DMS 273 (cell line): ENCODE measurements at regions not wholly inside any gene's neighbourhood (a gene's known extent, or its start where the extent isn't known, plus 50 kb on each side); places are given as distances from the start of the nearest gene placed in this dataset.

Source experiments
- DNase-seq: peaks from one replicate; lab custom pipeline; 2025; ENCODE audit not compliant: unreplicated experiment; lab: John Stamatoyannopoulos, UW

DNA sequence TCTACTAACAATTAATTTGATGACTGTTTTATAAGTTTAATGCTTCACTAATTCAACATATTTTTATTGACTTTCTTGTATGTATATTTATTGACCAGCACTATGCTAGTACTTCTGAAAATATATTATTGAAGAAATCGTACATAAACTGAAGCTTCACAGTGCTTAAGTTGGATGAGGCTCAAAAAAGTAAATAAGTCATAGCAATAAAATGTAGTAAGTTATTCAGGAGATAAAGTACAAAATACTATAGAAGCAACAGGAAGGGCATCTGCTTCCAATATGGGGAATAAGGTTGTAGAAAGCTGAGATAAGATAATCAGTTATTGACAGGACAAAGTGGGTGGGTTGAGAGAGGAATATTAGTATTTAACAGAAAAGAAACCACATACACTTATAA is 944.9 kb upstream of the MIR17HG start:
- no peak for DNase-seq

DNA sequence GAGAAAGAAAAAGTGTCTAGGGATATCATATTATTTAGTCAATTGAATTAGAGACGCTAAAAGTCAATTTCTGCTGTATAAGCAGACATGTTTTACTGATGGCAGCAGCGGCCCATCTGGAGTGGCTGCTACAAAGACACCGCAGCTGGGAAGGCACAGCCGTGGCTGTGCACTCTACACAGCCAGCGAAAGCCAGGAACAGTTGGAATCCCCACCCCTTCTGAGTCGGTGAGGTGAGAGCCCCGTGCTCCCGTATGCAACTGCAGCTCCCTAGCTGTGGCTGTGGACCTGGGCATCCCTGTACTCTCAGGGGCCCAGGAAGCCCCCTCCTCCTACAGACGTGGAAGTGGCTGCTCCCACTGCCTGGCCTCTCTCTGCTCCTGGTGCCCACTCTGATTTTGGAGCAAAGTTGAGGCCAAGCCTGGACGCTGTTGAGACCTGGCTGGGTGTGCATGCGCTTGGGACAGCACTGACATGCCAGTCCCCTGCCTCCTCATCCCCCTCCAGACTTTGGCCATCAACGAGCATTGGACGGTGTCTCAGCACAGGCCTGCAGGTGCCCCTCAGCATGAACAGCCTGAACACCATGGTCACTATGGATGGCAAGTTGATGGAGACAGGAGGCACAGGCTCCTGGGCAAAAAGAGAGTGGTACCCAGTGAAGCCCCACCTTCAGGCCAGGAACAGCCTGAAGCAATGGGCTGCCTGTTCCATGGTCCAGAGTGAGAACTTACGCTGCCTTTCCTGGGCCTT is 944.0 kb upstream of the MIR17HG start:
- no peak for DNase-seq

DNA sequence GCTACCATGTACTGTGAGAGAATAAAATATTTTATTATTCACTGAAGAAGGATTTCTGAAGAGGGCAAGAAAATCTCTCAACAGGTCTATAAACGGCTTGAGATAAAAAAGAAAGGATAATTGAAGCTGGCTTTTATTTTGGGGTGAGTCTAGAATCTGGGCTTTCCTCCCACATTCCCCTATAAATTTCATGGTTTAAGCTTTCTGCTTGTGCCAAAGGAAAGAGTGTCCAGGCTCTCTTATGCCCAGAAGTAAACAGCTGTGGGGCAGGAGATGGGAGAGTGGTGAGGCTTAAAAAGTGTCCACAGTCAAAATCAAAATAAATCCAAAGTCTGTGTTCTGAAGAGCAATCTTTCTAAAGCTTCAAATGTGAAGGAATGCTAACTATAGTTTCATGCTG is 942.2 kb upstream of the MIR17HG start:
- no peak for DNase-seq

DNA sequence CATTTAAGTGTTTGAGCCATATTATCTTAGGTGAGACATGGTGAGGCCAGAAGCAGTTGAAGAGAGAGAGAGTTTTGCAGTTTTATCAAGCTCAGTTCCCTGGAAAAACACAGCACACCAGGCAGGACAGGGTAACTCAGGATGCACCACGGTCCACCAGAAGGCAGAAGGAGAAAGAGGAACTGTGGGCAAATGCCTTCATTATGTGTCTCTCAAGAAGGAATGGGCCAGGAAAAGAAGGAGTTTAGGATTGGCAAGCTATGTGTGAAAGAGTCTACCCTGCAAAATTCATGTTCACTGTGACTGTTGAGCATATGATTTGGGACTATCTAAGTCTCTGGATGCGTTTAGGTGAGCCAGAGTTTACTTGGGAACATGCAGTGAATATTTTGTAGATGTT is 934.5 kb upstream of the MIR17HG start:
- DNase-seq = no peak

DNA sequence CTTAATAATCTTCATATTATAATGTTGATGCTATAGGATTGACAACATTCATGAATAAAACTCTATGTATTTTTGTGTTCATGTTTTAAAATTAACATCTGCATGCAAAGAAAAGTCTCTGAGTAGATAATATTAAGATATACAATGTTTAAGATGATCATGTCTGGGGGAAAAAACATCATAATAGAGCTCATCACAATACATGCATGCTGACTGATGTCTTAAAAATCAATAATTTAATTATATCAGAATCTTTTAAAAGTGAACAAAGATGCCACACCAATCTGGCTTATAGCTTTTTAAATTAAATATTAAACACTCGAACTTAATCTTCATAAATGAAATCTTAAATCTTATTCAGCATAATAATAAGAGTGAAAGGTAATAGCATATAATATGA is 933.9 kb upstream of the MIR17HG start:
- no peak for DNase-seq

DNA sequence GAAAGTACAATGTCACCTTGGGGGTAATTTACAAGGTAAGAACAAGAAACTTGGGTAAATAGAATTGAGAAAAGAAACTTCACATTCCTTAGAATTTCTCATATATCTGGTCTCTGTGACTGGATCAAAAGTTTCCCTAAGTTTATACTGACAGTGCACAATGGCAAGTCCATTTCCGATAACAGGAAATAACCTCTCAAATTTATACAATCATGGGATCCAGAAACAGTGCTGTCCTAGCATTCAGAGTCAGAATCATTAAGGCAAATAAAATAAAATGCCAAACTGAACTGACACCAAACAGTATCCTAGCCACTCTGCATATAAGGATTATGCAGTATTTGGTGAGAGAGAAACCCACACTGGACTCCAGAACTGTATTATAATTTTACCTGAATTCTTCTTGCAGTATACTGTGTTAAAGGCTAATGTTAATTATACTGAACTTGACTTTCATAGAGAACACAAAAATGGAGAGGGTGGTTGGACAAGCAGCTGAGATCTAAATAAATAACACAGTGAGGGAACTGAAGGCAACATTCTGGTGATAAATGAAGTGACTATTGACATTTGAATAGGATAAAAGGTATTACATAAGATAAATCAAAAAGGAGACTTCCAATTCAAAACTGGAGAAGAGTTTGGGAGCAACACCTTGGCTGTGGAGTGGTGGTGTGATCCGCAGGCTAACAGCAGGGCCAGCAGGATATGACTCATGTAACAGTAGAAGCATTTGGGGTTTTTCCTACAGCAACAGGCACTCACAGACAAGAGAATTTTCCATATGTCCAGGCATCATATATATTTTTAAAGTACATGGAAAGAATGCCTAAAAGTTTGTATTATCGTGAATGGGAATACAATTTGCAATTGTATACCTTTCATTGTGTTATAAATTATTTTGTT is 932.5 kb upstream of the MIR17HG start:
- DNase-seq = no peak

DNA sequence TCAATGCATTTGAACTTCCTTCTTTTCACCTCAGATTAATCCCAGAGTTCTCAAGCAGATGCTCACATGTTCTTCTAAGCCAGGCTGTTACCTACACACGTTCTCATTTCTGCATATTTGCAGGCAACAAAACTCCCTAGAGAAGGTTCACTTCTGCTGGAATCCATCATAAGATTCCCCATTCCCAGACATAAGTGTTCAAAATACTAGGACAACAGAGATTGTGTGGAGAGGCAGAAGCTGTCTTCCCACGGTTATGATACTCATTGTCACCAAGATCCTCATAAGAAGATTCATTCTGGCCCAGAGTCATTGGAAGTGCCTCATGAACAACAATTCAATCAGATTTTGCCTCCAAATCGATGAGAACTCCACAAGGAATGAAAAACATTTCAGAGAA is 931.6 kb upstream of the MIR17HG start:
- DNase-seq = no peak

DNA sequence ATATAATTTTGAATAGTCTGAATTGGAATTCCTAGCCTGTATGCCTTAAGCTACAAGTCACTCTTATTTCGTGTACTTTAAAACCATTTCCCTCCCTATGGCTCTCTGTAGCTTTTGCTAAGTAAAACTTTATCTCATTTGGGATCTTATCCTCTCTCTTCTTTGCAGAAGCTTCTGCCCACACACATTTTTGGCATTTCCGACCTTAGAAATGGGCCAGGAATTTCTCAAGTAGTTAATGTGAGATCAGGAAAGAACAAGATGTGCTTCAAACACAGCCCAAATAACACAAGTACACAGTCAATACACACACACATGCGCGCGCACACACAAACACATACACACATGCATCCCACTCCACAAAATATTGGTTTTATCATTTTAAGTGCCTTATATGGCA is 931.0 kb upstream of the MIR17HG start:
- no peak for DNase-seq

DNA sequence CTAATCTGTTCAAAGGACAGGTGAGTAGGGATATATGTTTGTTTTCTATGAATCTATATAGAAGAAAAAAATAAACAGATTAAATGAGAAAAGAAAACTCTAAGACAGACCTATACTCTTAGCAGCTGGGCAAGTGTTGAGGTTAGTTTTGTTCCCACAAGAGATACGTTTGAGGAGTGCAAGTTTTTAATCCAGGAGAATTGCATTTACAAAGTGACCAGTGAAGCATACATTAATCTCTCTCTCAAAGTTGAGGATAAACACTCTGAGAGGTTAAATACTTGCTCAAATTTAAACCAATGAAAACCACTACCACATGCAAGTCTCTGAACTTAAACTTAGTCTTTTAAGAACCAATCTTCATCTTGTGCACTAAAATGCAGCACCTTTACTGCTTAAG is 930.5 kb upstream of the MIR17HG start:
- DNase-seq = no peak

DNA sequence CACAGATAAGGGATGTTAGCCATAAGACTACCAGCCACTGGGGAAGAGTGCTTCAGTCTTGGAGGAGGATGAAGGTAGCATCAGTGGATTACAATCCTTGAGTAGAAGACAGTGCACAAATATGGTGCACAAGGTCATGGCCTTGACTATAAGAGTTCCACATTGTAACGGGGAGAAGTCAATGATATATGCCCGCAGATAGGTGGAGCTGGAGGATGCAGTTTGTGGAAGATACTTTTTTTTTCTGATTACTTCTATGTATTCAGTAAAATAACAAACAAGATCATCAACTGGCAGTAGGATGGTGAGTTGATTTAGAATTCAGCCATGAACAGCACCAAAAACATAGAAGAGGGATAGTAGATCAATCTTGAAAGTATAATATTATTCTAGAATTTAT is 926.8 kb upstream of the MIR17HG start:
- no peak for DNase-seq

DNA sequence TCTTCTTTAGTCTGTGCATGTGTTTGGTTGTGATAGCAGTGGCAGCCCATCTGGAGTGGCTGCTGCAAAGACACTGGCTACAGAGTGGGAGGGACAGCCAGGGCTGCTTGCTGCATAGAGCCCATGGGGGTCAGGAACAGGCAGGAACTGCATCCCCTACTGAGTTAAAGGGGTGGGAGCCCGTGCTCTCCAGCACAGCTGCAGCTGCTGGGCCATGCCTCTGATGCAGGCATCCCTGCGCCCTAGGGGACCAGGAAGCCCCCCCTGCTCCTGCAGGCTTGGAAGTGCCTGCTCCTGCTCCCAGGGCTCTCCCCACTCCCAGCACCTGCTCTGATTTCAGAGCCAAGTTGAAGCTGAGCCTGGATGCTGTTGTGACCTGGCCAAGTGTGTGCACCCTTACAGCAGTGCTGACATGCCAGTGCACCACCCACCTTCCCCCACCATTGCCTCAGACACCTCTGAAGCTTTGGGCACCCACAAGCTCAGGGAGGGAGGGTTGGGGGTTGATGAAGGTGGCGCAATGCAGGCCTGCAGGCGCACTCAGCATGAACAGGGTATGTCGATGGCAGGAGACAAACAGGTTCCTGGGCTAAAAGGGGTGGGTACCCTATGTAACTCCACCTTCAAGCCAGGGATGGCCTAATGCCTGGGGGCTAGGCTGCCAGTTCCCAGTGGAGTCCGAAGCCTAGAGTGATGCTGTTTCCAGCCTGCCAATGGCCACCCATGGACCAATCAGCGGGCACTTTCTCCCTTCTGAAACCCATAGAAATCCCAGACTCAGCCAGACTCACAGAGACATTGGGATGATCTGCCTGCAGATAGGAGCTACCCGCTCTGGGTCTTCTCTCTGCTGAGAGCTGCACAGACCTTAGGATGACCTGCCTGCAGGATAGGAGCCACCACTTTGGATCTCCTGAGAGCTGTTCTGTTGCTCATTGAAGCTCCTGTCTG is 919.9 kb upstream of the MIR17HG start:
- no peak for DNase-seq

DNA sequence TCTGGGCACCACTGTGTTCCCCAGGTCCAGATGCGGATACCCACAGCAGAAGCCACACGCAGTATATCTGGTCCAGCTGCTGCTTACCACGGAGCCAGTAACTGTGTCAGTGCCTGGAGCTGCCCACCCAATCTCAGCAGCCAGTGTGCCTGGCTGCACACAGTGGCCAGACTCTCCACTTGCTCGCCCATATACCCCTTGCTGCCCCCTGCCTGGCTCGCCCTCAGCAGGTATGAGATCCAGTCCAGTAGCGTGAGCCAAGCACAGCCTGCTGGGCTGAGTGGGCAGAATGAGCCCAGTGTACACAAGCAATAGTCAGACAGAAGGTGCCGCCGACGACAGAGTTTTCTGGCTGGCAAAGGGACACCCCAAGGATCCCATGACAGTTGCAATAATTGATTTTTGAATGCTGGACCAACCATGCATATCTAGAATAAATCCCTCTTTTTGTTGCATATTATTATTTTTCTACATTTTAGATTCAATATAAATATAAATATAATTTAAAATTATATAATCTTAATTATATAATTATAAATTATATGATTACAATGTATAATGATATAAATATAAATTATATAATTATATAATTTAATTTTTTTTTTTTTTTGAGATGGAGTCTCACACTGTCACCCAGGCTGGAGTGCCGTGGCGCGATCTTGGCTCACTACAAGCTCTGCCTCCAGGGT is 918.8 kb upstream of the MIR17HG start:
- no peak for DNase-seq

DNA sequence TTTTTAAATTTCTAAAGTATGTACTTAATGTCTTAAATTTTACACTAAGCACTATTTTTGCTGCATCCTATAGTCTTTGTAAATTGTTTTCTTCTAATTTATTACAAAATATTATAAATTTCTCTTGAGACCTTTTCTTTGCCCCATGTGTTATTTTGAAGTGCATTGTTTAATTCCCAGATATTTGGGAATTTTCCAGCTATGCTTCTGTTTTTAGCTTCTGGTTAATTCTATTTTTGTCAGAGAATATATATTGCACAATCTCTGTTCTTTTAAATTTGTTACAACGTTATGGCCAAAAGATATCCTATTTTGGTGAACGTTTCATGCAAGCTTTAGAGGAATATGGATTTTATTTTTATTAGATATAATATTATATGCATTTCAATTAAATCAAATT is 917.4 kb upstream of the MIR17HG start:
- no peak for DNase-seq

DNA sequence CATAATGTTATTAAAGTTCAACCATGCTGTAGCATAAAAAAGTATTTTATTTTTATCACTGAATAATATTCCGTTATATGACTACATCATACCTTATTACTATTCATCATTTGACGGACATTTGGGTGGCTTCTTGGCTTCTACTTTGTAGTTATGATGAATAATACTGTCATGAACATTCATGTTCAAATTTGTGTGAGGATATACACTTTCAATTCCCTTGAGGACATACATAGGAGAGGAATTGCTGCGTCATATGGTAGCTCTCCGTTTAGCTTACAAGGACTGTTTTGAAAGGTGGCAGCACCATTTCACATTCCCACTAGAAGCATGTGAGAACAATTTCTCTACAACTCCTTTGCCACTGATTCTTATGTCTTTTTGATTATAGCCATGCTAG is 910.8 kb upstream of the MIR17HG start:
- no peak for DNase-seq

DNA sequence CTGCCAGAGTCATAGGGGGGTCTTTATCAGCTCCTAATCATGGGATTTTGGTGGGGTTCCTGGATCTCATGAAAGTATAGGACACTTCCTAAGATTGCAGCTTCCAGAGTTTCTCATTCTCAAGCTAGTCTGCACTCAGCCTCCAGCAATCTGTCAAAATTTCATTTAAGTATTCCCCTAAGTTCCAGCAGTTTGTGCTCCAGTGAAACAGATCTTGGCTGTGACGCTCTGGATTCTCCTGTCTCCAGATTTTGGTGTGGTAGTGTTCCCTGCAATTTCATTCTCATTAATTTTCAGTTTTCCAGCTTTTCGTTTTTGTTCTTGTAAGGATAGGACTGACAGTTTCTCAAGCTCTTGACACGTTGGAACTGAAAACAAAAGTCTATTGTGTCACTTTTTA is 908.9 kb upstream of the MIR17HG start:
- DNase-seq = no peak

DNA sequence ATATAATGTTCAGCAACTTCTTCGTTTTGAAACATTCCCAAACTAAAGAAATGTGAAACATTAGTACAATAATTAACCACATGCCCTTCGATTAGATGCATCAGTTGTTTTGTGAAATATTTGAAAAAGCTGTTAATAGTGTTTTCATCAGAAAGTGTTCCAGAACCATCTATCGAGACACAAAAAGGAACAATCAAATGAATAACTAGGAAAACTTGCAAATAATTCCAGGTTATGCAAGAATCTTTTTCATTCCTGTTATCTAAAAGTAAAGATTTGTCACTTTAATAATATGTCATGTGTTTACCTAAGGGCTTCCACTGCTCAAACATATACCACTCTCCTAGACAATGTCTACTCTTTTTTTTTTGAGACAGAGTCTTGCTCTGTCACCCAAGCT is 904.2 kb upstream of the MIR17HG start:
- DNase-seq = no peak

DNA sequence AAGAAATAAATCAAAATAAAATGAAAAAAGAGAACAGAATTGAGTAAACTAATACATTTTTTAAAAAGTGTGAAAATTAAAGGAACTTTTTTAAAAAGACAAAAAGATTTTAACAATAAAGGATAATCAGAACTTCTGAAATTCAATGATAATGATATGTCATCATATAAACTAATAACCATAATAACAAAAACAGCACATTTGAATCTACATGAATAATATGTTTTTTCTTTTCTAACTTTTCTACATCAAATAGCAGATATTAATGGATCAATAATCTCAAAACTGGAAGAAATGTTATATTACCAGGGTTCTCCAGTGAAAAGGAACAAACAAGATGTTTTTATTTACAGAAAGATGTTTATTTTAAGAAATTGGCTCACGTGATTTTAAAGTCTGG is 903.3 kb upstream of the MIR17HG start:
- DNase-seq = no peak

DNA sequence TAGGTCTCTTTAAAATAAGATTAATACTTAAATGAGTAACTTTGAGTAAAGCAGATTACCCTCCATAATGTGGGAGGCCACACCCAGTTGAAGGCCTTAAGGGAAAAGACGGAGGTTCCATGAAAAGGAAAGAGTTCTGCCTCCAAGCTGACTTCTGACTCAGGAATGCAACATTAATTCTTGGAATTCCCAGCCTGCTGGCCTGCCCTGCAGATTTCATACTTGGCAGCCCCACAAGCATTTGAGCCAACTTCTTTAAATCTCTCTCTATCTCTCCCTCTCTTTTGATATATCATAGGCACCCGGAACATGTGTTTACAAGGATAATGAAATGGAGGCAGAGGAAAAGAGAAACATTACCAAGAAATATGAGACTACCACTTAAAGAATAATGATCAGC is 902.3 kb upstream of the MIR17HG start:
- no peak for DNase-seq

DNA sequence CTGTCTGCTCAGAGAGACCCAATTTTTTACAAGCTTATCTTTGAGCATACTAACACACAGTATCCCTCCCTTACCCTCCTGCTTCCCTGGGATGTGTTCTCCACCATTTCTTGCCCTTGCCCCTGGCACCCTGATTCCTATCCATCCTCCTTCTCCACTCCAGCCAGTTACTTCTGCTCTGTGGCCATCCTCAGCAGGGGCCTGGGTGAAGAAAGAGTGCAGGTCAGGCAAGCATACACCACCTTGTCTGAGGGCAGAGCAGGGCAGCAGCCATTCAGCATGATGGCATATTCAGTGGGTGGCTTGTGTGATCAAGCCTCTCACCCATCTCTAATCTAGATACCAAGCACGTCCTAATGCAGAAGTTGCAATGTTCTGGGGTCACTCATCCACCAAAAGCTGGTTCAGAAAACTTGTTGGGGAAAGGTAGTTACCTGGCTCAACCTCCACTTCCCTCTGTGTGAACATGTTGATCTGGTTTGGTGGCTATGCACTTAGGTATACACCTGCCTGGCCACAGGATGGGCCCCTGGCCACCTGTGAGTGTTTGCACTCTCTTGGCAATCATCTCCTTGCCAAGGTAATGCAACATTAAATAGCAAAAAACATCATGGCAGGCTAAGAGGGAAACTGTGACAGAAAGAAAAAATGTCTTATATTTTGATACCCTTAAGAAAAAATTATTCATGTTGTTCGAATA is 900.3 kb upstream of the MIR17HG start:
- no peak for DNase-seq

DNA sequence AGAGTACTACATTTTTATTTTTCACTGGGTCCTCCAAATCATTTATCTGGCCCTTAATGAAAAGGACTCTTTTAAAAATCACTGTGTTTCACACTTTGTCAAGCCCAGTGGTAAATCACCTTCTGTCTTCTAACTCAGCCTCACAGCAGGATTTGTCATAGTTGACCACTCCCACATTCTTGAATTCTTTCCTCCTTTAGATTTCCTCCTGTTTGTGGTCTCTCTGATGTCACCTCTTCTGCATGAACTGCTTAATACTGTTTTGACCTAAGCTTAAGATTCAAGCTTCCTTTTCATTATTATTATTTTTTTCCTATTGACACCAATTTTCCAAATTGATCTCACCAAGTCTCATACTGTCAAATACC is 899.8 kb upstream of the MIR17HG start:
- no peak for DNase-seq
